GM23248 (cell line): ENCODE measurements at regions not wholly inside any gene's neighbourhood (a gene's known extent, or its start where the extent isn't known, plus 50 kb on each side); places are given as distances from the start of the nearest gene placed in this dataset.

Source experiments
- DNase-seq: peaks from one replicate; pipeline ENCODE4 v3.0.0-alpha.2; 2015
- H2AFZ ChIP-seq: fragments of 200-600 bp; sonication (generic); 2 replicates; pipeline ENCODE4 v1.6.1; 2016; ENCODE audit warnings: antibody characterized with exemption
- H3F3A ChIP-seq: fragments of 200-600 bp; sonication (generic); 2 replicates; pipeline ENCODE4 v1.6.1; 2016; ENCODE audit warnings: mild to moderate bottlenecking, antibody characterized with exemption, mixed run types; ENCODE audit not compliant: insufficient read depth
- H3K27ac ChIP-seq: fragments of 200-600 bp; sonication (generic); 2 replicates; pipeline ENCODE4 v1.5.1; 2016; ENCODE audit warnings: mild to moderate bottlenecking
- H3K27me3 ChIP-seq: fragments of 200-600 bp; sonication (generic); replicated peaks from 2 replicates; pipeline ENCODE4 v1.6.1; 2016; ENCODE audit warnings: mild to moderate bottlenecking; ENCODE audit not compliant: insufficient read depth
- H3K36me3 ChIP-seq: fragments of 200-600 bp; sonication (generic); 2 replicates; pipeline ENCODE4 v1.6.1; 2016; ENCODE audit warnings: low read depth, mild to moderate bottlenecking
- H3K4me1 ChIP-seq: fragments of 200-600 bp; sonication (generic); 2 replicates; pipeline ENCODE4 v1.6.1; 2016; ENCODE audit warnings: mild to moderate bottlenecking; ENCODE audit not compliant: insufficient read depth
- H3K4me2 ChIP-seq: fragments of 200-600 bp; sonication (generic); one replicate; pipeline ENCODE4 v1.6.1; 2016; ENCODE audit warnings: mild to moderate bottlenecking; ENCODE audit not compliant: unreplicated experiment
- H3K4me3 ChIP-seq: fragments of 200-600 bp; sonication (generic); 2 replicates; pipeline ENCODE4 v1.5.1; 2016; ENCODE audit warnings: mild to moderate bottlenecking
- H3K79me2 ChIP-seq: fragments of 200-600 bp; sonication (generic); 2 replicates; pipeline ENCODE4 v1.6.1; 2016; ENCODE audit warnings: mild to moderate bottlenecking; ENCODE audit not compliant: insufficient read depth
- H3K9ac ChIP-seq: fragments of 200-600 bp; sonication (generic); 2 replicates; pipeline ENCODE4 v1.6.1; 2016; ENCODE audit warnings: mild to moderate bottlenecking
- H3K9me2 ChIP-seq: fragments of 200-600 bp; sonication (generic); 2 replicates; pipeline ENCODE4 v1.6.1; 2016; ENCODE audit warnings: mixed run types, mild to moderate bottlenecking, moderate library complexity; ENCODE audit not compliant: insufficient read depth
- H3K9me3 ChIP-seq: fragments of 200-600 bp; sonication (generic); one replicate; pipeline ENCODE4 v1.6.1; 2017; ENCODE audit warnings: low read depth
- H4K20me1 ChIP-seq: fragments of 200-600 bp; sonication (generic); 2 replicates; pipeline ENCODE4 v1.6.0; 2016; ENCODE audit not compliant: insufficient read depth
- EZH2 ChIP-seq: fragments of 200-600 bp; sonication (generic); IDR thresholded peaks from 2 replicates; pipeline ENCODE4 v1.6.1; 2018; ENCODE audit warnings: antibody characterized with exemption, mild to moderate bottlenecking; ENCODE audit not compliant: insufficient read depth, poor library complexity, severe bottlenecking
- EZH2phosphoT487 ChIP-seq: fragments of 200-600 bp; sonication (generic); IDR thresholded peaks from 2 replicates; pipeline ENCODE4 v1.6.1; 2018; ENCODE audit warnings: antibody characterized with exemption, moderate library complexity, mild to moderate bottlenecking, low read depth; ENCODE audit not compliant: insufficient read depth
- WGBS, 2 experiments: methylation state at CpG; one replicate each; pipeline ENCODE4 v1.1.6; 2015 to 2017; ENCODE audit warnings: low lambda C conversion rate in 2 of 2, low coverage in 1 of 2; ENCODE audit errors: missing lambda C conversion rate in 2 of 2; 5-methylcytosine and 5-hydroxymethylcytosine counted together
- in situ Hi-C: fragments of 300-500 bp; cut with MboI; formaldehyde crosslinking; loops from 2 replicates; pipeline ENCODE4 v1.15.0; 2020

- H3F3A ChIP-seq = peaks cover 15% of the 10 kb centered on the region; the same call in 1 of the 2 replicates
- WGBS, 2 experiments = 0 to 1% methylated on average over 23 to 28 of the region's 28 CpGs
- TF ChIP-seq EZH2phosphoT487 (no peak), EZH2 (no peak)
- no peaks in the 10 kb centered on the region for H4K20me1 ChIP-seq
- H3K4me2 ChIP-seq = peak overlapping the region; percentile 90
- peak overlapping the region; percentile 79 for H2AFZ ChIP-seq
- H3K9me3 ChIP-seq = no peaks in the 10 kb centered on the region
- H3K9ac ChIP-seq = peak overlapping the region; percentile 66
- peaks cover 28% of the 10 kb centered on the region for H3K79me2 ChIP-seq
- peaks cover 16% of the 10 kb centered on the region for H3K4me1 ChIP-seq
- H3K9me2 ChIP-seq = no peaks in the 10 kb centered on the region
- H3K27ac ChIP-seq = no peak overlapping the region
- peaks cover 7% of the 10 kb centered on the region; the same call in 1 of the 2 replicates for H3K36me3 ChIP-seq
- no peaks in the 10 kb centered on the region for H3K27me3 ChIP-seq
- H3K4me3 ChIP-seq = peak overlapping the region; percentile 94
- in situ Hi-C loops = no loop called here
- DNase-seq = peak; percentile 27
Measured at GRCh38 chrX:45850197-45850774, 649.6 kb upstream of the DIPK2B start.

GRCh38 chrX:45849261-45849862 is 648.7 kb upstream of the DIPK2B start:
- peaks cover 7% of the 10 kb centered on the region; the same call in 1 of the 2 replicates for H3K36me3 ChIP-seq
- H3K4me2 ChIP-seq = peak overlapping the region; percentile 90
- in situ Hi-C loops = loop anchor here (25.0 kb wide), 1 partner anchor 513 kb away; no protein-coding TSS in a partner anchor
- 9 to 10% methylated on average over 9 of the region's 9 CpGs for WGBS, 2 experiments
- DNase-seq = peak; percentile 80
- H3K4me3 ChIP-seq = peak overlapping the region; percentile 94
- peaks cover 16% of the 10 kb centered on the region for H3K4me1 ChIP-seq
- peaks cover 28% of the 10 kb centered on the region for H3K79me2 ChIP-seq
- no peaks in the 10 kb centered on the region for H3K9me2 ChIP-seq
- TF ChIP-seq EZH2phosphoT487 = no peak
- TF ChIP-seq EZH2 = no peak
- H3K9me3 ChIP-seq = no peaks in the 10 kb centered on the region
- no peak overlapping the region for H3K27ac ChIP-seq
- H3K27me3 ChIP-seq = no peaks in the 10 kb centered on the region
- H4K20me1 ChIP-seq = no peaks in the 10 kb centered on the region
- H3F3A ChIP-seq = peaks cover 15% of the 10 kb centered on the region; the same call in 1 of the 2 replicates
- H2AFZ ChIP-seq = 0 out of 2 replicates have a peak overlapping the region, but pooled peaks have one; percentile 79
- peak overlapping the region; percentile 66 for H3K9ac ChIP-seq

GRCh38 chrX:45847961-45848360 is 647.3 kb upstream of the DIPK2B start:
- no peak for TF ChIP-seq EZH2phosphoT487
- no peak overlapping the region for H2AFZ ChIP-seq
- peak overlapping the region; percentile 20 for H3K4me2 ChIP-seq
- 67 to 76% methylated on average over 5 of the region's 5 CpGs for WGBS, 2 experiments
- peaks cover 31% of the 10 kb centered on the region for H3K79me2 ChIP-seq
- peaks cover 9% of the 10 kb centered on the region; the same call in 1 of the 2 replicates for H3F3A ChIP-seq
- H3K4me3 ChIP-seq = no peak overlapping the region
- H3K36me3 ChIP-seq = peaks cover 7% of the 10 kb centered on the region; the same call in 1 of the 2 replicates
- no peaks in the 10 kb centered on the region for H3K9me3 ChIP-seq
- in situ Hi-C loops = loop anchor here (25.0 kb wide), 1 partner anchor 514 kb away; no protein-coding TSS in a partner anchor
- no peaks in the 10 kb centered on the region for H3K27me3 ChIP-seq
- peaks cover 22% of the 10 kb centered on the region for H3K4me1 ChIP-seq
- no peaks in the 10 kb centered on the region for H4K20me1 ChIP-seq
- DNase-seq = peak; percentile 12
- H3K9ac ChIP-seq = no peak overlapping the region
- no peaks in the 10 kb centered on the region for H3K9me2 ChIP-seq
- no peak overlapping the region for H3K27ac ChIP-seq

GRCh38 chrX:45846328-45846727 is 645.7 kb upstream of the DIPK2B start:
- DNase-seq = no peak
- Histone ChIP-seq H3K4me2 (no peak overlapping the region), H3F3A (peaks cover 5% of the 10 kb centered on the region; the same call in 1 of the 2 replicates), H4K20me1 (no peaks in the 10 kb centered on the region), H3K9ac (no peak overlapping the region), H3K4me1 (peaks cover 25% of the 10 kb centered on the region), H3K36me3 (peaks cover 7% of the 10 kb centered on the region; the same call in 1 of the 2 replicates), H3K27me3 (no peaks in the 10 kb centered on the region), H3K4me3 (no peak overlapping the region), H3K9me3 (no peaks in the 10 kb centered on the region), H3K9me2 (no peaks in the 10 kb centered on the region), H2AFZ (no peak overlapping the region), H3K79me2 (peaks cover 37% of the 10 kb centered on the region), H3K27ac (no peak overlapping the region)
- TF ChIP-seq EZH2phosphoT487 = no peak
- TF ChIP-seq EZH2 = no peak
- in situ Hi-C loops = loop anchor here (25.0 kb wide), 1 partner anchor 516 kb away; no protein-coding TSS in a partner anchor
- WGBS, 2 experiments = 93 to 95% methylated on average over 5 of the region's 5 CpGs
